ENCODE measurements at regions not wholly inside any gene's neighbourhood (a gene's known extent, or its start where the extent isn't known, plus 50 kb on each side); places are given as distances from the start of the nearest gene placed in this dataset.

- DNase-seq (ENCODE audit: low spot score) = no peak
- no peaks in the 10 kb centered on the region for H3K9me3 ChIP-seq (ENCODE audit: severe bottlenecking)
- ATAC-seq (ENCODE audit: low read depth) = no peak
- TF ChIP-seq, protein P1, sequence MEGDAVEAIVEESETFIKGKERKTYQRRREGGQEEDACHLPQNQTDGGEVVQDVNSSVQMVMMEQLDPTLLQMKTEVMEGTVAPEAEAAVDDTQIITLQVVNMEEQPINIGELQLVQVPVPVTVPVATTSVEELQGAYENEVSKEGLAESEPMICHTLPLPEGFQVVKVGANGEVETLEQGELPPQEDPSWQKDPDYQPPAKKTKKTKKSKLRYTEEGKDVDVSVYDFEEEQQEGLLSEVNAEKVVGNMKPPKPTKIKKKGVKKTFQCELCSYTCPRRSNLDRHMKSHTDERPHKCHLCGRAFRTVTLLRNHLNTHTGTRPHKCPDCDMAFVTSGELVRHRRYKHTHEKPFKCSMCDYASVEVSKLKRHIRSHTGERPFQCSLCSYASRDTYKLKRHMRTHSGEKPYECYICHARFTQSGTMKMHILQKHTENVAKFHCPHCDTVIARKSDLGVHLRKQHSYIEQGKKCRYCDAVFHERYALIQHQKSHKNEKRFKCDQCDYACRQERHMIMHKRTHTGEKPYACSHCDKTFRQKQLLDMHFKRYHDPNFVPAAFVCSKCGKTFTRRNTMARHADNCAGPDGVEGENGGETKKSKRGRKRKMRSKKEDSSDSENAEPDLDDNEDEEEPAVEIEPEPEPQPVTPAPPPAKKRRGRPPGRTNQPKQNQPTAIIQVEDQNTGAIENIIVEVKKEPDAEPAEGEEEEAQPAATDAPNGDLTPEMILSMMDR (IDR thresholded peaks at IDR 0.05; ENCODE audit: poor library complexity, severe bottlenecking) = no peak
- H3K4me3 ChIP-seq (ENCODE audit: severe bottlenecking) = no peak overlapping the region
- no peak overlapping the region for H3K27ac ChIP-seq (ENCODE audit: poor library complexity, severe bottlenecking)
- no peaks in the 10 kb centered on the region for H3K36me3 ChIP-seq (ENCODE audit: low read depth)
- no peaks in the 10 kb centered on the region for H3K27me3 ChIP-seq (ENCODE audit: insufficient read depth, poor library complexity, severe bottlenecking)
- peaks cover 15% of the 10 kb centered on the region for H3K4me1 ChIP-seq (ENCODE audit: insufficient read depth, poor library complexity, severe bottlenecking)
Measured at GRCh38 chr1:244965185-244966030, 101.1 kb upstream of the HNRNPU start.

DNA sequence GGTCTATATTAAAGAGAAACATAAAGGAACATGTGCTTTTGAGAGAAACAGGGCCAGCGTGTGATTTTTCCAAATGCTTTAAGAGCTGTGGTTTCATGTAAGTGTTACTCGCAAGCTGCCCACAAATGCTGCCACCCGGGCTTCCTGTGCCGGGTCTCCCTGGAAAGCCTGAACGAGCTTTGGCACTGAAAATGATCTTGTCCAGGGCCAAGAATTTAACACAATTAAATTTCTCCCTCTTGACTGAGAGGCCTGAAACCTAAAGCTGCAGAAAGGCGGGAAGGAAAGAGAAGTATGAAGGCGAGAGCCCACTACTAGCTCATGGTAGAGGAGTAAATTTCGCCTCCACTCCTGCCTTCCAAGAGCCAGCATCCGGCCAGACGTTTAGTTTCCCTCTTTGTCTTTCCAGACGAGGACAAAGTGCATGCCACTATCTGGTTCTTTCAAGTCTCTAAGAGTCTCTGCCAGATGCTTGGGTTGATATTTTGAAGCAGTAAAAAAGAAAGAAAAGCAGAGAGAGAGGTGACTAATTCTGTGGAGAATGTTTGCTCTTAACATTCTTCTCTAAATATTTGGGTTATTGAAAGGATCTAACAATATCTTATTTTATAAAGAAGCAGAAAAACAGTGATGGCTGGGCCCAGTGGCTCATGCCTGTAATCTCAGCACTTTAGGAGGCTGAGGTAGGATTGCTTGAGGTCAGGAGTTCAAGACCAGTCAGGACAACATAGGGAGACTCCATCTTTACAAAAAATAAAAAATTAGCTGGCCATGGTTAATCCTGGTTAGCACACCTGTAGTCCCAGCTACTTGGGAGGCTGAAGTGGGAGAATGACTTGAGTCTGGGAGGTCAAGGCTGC, 100.0 kb upstream of the HNRNPU start:
- Histone ChIP-seq H3K36me3 (ENCODE audit: low read depth) (no peaks in the 10 kb centered on the region), H3K27ac (ENCODE audit: poor library complexity, severe bottlenecking) (peak overlapping the region; percentile 59), H3K4me1 (ENCODE audit: insufficient read depth, poor library complexity, severe bottlenecking) (peaks cover 15% of the 10 kb centered on the region), H3K9me3 (ENCODE audit: severe bottlenecking) (no peaks in the 10 kb centered on the region), H3K4me3 (ENCODE audit: severe bottlenecking) (no peak overlapping the region), H3K27me3 (ENCODE audit: insufficient read depth, poor library complexity, severe bottlenecking) (no peaks in the 10 kb centered on the region)
- ATAC-seq (ENCODE audit: low read depth) (peak; percentile 64), DNase-seq (ENCODE audit: low spot score) (no peak)
- TF ChIP-seq, protein P1 (IDR thresholded peaks at IDR 0.05; ENCODE audit: poor library complexity, severe bottlenecking) = no peak

DNA sequence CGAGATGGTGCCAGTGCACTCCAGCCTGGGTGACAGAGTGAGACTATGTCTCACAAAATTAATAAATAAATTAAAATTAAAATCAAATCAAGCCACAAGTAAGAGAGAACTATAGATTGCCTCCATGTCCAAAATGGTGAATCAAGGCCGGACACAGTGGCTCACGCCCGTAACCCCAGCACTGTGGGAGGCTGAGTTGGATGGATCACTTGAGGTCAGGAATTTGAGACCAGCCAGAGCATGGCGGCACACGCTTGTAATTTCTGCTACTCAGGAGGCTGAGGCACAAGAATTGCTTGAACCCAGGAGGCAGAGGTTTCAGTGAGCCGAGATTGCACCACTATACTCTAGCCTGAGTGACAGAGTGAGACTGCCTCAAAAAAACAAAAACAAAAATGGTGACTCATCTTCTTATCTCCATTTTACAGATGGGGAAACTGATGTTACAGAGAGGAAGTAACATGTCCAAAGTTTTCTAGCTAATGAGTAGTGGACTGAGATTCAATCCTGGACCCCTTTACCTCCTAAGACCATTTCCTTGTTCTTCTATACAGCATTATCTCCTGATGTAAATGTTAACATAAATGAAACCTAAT, 99.0 kb upstream of the HNRNPU start:
- Histone ChIP-seq H3K36me3 (ENCODE audit: low read depth) (no peaks in the 10 kb centered on the region), H3K4me3 (ENCODE audit: severe bottlenecking) (no peak overlapping the region), H3K9me3 (ENCODE audit: severe bottlenecking) (no peaks in the 10 kb centered on the region), H3K27ac (ENCODE audit: poor library complexity, severe bottlenecking) (peak overlapping the region; percentile 59), H3K27me3 (ENCODE audit: insufficient read depth, poor library complexity, severe bottlenecking) (no peaks in the 10 kb centered on the region), H3K4me1 (ENCODE audit: insufficient read depth, poor library complexity, severe bottlenecking) (peaks cover 10% of the 10 kb centered on the region)
- DNase-seq (ENCODE audit: low spot score) (no peak), ATAC-seq (ENCODE audit: low read depth) (no peak)
- TF ChIP-seq, protein P1 (IDR thresholded peaks at IDR 0.05; ENCODE audit: poor library complexity, severe bottlenecking) = no peak

- no peaks in the 10 kb centered on the region for H3K36me3 ChIP-seq (ENCODE audit: low read depth)
- DNase-seq (ENCODE audit: low spot score) (no peak), ATAC-seq (ENCODE audit: low read depth) (no peak)
- TF ChIP-seq, protein P1 (IDR thresholded peaks at IDR 0.05; ENCODE audit: poor library complexity, severe bottlenecking) = no peak
- H3K9me3 ChIP-seq (ENCODE audit: severe bottlenecking) = no peaks in the 10 kb centered on the region
- no peaks in the 10 kb centered on the region for H3K27me3 ChIP-seq (ENCODE audit: insufficient read depth, poor library complexity, severe bottlenecking)
- peaks cover 10% of the 10 kb centered on the region for H3K4me1 ChIP-seq (ENCODE audit: insufficient read depth, poor library complexity, severe bottlenecking)
- no peak overlapping the region for H3K27ac ChIP-seq (ENCODE audit: poor library complexity, severe bottlenecking)
- H3K4me3 ChIP-seq (ENCODE audit: severe bottlenecking) = no peak overlapping the region
Measured at GRCh38 chr1:244962130-244962529, 97.8 kb upstream of the HNRNPU start.

All from RWPE2 (cell line).